Kasumi-1 (cell line): ENCODE measurements at regions not wholly inside any gene's neighbourhood (a gene's known extent, or its start where the extent isn't known, plus 50 kb on each side); places are given as distances from the start of the nearest gene placed in this dataset.

Experiments
- DNase-seq, 2 experiments: peaks; one replicate each; lab custom pipeline; 2025; lab: John Stamatoyannopoulos, UW

DNA sequence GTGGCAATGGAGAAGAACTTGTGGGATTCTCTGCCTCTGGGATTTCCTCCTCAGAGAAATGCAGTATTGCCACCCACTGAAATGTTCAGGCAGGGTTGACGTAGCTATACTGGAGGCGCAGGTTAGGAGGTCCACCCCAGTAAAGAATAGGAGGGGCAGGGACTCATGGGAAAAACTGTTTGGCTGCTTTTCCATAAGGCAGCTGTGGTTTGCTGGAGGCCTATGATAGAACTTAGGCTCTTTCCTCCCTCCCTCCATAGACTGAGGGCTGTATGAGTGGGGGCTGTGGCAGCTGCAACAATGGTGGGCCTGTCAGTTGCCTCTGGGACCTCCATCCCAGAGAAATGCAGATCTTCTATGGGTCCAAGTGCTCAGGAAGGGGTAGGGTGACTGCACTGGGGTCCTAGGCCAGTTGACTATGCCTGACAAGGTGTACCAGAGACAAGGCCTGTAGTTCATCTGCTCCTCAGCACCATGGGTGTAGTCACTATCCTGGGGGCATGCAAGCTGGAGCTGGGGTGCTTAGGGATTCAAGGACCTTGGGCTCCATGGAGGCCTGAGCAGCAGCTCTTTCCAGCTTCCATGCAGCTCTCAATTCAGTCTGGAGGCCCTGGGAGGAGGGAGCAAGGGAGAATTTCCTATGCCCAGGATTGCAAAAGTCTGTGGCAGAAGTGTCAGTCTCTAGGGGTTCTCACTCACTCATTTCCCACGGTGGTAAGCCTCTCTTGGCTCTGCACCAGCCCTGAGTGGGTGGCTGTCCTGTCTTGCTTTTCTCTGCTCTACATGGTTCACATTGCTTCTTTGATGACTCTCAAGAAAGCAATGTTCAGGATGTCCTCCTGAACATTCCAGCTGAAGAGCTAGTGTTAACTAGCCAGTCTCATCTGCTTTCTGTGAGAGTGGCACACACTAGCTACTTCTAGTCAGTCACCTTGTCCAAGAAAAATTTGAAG lies 353.0 kb downstream of the IDS start:
- DNase-seq = no peak

DNA sequence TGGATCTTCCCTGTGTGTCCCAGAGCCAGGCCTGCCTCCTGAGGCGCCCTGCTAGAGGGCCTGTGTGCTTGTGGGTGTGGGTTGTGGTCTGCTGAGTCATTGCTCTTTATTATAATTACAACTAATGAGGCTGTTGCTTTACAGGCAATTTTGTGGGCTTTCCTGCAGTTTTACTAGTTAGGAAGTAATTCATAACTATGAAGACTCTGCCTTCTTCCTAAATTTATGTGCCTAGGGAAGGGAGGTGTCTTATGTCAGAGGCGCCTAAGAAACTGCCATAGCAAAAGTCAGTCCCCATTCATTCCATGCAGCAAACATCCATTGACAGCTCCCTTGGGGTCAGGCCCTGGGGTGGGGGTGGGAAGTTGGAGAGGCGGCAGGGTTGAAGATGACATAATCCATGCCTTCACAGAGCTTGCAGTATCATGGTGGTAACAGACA lies 359.2 kb downstream of the IDS start:
- DNase-seq = peak; percentile 11 to 38

- DNase-seq = no peak
Observed at GRCh38 chrX:149131774-149132173, 373.3 kb downstream of the IDS start.

DNA sequence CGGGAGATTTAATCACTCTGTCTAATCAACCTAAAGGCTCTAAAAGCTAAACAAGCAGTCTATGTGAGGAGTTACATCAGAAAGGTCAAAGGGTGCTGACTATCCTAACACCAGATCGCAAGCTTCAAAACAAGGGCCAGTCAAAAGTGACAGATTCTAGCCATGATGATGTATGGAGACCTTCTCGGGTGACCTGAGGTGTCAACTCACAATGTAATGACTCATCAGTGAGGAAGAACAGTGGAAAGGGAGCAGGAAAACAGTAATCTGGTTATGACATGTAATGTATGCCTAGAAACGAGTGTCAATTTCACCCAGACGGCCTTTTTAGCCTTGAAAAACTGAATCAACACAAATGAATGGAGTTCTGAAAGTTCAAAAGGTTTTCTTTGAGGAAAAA lies 375.3 kb downstream of the IDS start:
- DNase-seq = no peak

DNA sequence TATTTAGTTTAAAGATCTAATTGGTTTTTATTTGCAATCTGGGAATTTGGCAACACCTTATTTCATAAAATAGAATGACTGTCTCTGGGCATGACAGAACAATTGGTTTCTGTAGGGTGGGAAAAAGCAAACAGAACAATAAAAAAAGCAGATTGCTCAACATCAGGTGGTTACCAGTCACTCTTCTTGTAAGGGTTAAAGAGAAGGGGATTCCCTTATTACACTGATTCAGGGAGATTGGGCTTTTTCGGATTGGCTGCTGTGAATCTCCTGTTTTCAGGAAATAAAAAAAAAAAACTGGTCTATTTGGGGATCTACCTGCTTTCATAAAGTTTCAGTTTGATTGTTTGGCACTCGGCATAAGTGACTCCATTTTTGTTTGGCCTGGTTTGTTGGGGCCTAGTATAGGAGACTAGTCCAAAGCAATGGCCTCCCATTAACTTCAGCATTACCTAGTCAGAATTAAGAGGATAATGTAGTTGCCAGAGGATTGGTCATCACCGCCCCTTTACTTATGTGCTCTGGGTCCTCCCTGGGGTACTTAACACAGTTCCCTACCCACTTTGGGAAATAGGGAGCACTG lies 380.5 kb downstream of the IDS start:
- DNase-seq = no peak

- no peak for DNase-seq
Observed at GRCh38 chrX:149121206-149121920, 383.7 kb downstream of the IDS start.

GRCh38 chrX:149120459-149120858 lies 384.6 kb downstream of the IDS start:
- peak; percentile 53 to 57 for DNase-seq

GRCh38 chrX:149114874-149115273 lies 390.2 kb downstream of the IDS start:
- DNase-seq = no peak

GRCh38 chrX:149114001-149114400 lies 391.1 kb downstream of the IDS start:
- no peak for DNase-seq

DNA sequence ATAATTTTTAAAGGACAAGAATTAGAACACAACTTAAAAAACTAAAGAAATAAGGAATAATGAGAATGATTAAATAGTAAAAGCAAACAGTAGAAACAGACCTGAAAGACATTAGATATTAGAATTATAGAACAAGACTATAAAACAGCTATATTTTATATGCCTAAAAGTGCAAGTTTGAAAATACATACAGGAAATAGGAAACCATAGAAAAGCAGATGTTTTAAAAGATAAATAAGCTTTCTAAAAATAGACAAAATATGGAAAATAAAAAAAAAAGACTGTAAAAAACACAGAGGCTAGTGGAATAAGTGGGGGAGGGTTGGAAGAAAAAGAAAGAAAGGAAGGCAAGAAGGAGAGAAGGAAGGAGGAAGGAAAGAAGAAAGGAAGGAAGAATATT lies 407.3 kb downstream of the IDS start:
- peak; percentile 7 to 22 for DNase-seq

DNA sequence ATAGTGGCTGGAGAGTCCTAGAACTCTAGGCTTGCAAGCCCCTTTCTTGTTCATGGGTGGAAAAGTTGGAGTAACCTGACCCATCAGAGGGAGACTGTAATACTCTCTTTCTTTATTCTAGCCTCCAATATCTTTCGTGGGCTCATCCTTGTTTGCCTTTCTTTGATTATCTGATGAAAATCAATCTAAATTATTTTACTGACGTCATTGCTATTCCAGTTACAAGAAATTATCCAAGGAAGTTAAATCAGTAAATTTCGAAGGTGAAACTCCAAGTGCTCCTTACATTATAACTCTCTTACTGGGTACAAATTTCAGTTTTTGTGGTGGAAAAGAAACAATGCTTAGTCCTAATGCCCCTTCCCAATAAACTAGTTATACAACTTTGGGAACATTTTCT lies 412.9 kb downstream of the IDS start:
- DNase-seq = no peak

DNA sequence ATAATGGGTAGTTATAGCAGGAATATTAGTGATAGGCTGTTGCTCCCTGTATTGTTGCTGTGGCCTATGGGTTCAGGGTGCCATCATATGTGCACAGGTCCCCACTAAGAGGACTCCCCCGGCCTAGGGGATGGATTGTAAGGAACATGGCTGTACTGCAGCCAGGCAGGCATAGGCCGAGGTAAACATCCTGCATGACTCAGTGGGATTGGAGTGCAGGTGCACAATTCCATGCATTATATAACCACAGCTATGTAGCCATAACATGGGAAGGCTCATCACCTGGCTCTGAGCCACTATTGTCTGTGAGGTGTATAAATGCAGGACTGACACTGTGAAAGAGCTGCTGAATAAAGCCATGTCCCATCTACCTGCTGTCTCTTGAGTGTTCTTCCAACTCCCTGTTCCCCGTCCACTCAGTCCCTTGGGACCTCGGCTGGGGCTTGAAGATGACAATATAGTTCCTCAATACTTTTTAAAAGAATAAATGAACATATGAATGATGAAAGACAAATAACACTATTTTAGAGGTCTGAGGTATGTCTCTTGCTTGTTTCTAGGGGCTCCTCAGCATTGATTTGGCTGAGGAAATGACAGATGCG lies 425.2 kb downstream of the IDS start:
- DNase-seq = no peak

DNA sequence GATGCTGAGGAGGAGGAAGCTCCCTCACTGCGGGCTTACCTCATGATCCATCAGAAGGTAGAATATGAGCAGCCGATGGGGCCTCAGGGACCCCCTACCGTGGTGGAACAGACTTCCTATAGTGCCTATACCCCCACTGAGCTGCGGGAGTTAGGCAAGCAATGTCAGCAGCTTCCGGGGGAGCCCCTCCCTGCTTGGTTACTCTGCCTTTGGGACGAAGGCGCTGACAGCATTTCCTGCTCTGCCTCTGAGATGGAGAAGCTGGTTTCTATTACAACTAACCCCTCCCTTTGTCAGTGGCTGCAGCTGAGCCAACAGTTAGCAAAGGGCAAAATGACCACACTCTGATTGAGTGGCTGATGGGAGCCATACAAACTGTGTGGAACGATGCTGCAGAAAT lies 430.7 kb downstream of the IDS start:
- DNase-seq = peak; percentile 57 to 65

DNA sequence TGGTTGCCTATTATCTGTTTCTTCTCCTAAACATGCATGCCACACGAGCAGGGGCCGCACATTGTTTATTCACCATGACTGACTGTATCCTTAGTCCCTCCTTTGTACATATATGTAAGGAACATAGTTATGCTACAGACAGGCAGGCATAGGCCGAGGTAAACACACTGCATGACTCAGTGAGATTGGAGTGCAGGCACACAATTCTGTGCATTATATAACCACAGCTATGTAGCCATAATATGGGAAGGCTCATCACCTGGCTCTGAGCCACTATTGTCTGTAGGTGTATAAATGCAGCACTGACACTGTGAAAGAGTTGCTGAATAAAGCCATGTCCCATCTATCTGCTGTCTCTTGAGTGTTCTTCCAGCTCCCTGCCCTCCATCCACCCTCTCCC lies 431.6 kb downstream of the IDS start:
- no peak for DNase-seq

- no peak for DNase-seq
Observed at GRCh38 chrX:149069899-149070298, 435.2 kb downstream of the IDS start.

- no peak for DNase-seq
Observed at GRCh38 chrX:149060921-149061320, 444.2 kb downstream of the IDS start.
